H1 (cell line): ENCODE measurements at regions not wholly inside any gene's neighbourhood (a gene's known extent, or its start where the extent isn't known, plus 50 kb on each side); places are given as distances from the start of the nearest gene placed in this dataset.

ENCODE experiments used
- CTCF ChIA-PET: fragments of 300-600 bp; sonication (Branson Sonifier 250); formaldehyde crosslinking; loops from one replicate; lab custom pipeline; 2021; ENCODE audit not compliant: partially characterized antibody; lab: Charles Lee
- POLR2A ChIA-PET: fragments of 300-600 bp; sonication (Branson Sonifier 250); formaldehyde crosslinking; loops from one replicate; lab custom pipeline; 2021; ENCODE audit warnings: inconsistent platforms; ENCODE audit not compliant: partially characterized antibody; lab: Charles Lee
- DNase-seq, 2 experiments: peaks; one replicate each; pipeline versions ENCODE4 v3.0.0 to v3.0.0-alpha.2; 2010 to 2022; ENCODE audit warnings: low spot score in 2 of 2, low read depth in 1 of 2, mixed read lengths in 1 of 2
- FAIRE-seq: peaks from 2 replicates; lab custom pipeline; 2011; peaks lifted over from hg19 to GRCh38; lab: Jason Lieb, UNC
- H2AFZ ChIP-seq: 2 replicates; pipeline ENCODE4 v1.8.1; 2012; ENCODE audit warnings: low read length, inconsistent platforms
- H2AK5ac ChIP-seq: 2 replicates; pipeline ENCODE4 v1.6.1; 2013; ENCODE audit warnings: low read depth, low read length
- H2BK120ac ChIP-seq: replicated peaks from 2 replicates; pipeline ENCODE3; 2013; ENCODE audit warnings: low read depth, low read length, inconsistent platforms
- H2BK12ac ChIP-seq: 2 replicates; pipeline ENCODE4 v1.6.1; 2013; ENCODE audit warnings: low read depth, low read length
- H2BK15ac ChIP-seq: 2 replicates; pipeline ENCODE4 v1.6.1; 2013; ENCODE audit warnings: low read length
- H2BK20ac ChIP-seq: 2 replicates; pipeline ENCODE4 v1.6.1; 2013; ENCODE audit warnings: low read length
- H2BK5ac ChIP-seq: 2 replicates; pipeline ENCODE4 v1.6.1; 2013; ENCODE audit warnings: low read depth, low read length
- H3K14ac ChIP-seq: 2 replicates; pipeline ENCODE4 v1.6.1; 2013; ENCODE audit warnings: inconsistent platforms; ENCODE audit not compliant: insufficient read length
- H3K18ac ChIP-seq: 2 replicates; pipeline ENCODE4 v1.6.1; 2013; ENCODE audit warnings: low read length; ENCODE audit errors: extremely low read depth
- H3K23ac ChIP-seq: 2 replicates; pipeline ENCODE4 v1.6.1; 2013; ENCODE audit warnings: inconsistent platforms; ENCODE audit not compliant: insufficient read length
- H3K23me2 ChIP-seq: 2 replicates; pipeline ENCODE4 v1.6.1; 2013; ENCODE audit warnings: low read depth, low read length
- H3K27ac ChIP-seq: 2 replicates; pipeline ENCODE4 v1.6.1; 2011; ENCODE audit warnings: low read depth, low read length, inconsistent platforms
- H3K27me3 ChIP-seq, 4 experiments: replicated peaks in 1 of 4; 1 replicate in 1 of 4; 2 replicates in 3 of 4; pipeline versions ENCODE4 v1.6.1 to v1.8.1; 2011 to 2013; ENCODE audit warnings: low read length in 3 of 4, mild to moderate bottlenecking in 3 of 4, inconsistent platforms in 2 of 4, mixed read lengths in 2 of 4, moderate library complexity in 1 of 4; ENCODE audit not compliant: control insufficient read depth in 3 of 4, insufficient read depth in 3 of 4; ENCODE audit errors: extremely low read depth in 1 of 4
- H3K36me3 ChIP-seq, 4 experiments: 2 replicates each; pipeline versions ENCODE4 v1.6.1 to v1.8.1; 2011 to 2013; ENCODE audit warnings: mild to moderate bottlenecking in 4 of 4, low read length in 3 of 4, moderate library complexity in 2 of 4, control low read depth in 1 of 4, inconsistent platforms in 1 of 4; ENCODE audit not compliant: insufficient read depth in 4 of 4, control insufficient read depth in 2 of 4
- H3K4ac ChIP-seq: replicated peaks from 2 replicates; pipeline ENCODE3; 2013; ENCODE audit warnings: low read length, low read depth, mixed read lengths, inconsistent platforms; ENCODE audit not compliant: insufficient read length
- H3K4me1 ChIP-seq, 4 experiments: replicated peaks in 1 of 4; 1 replicate in 1 of 4; 2 replicates in 3 of 4; pipeline versions ENCODE4 v1.6.1 to v1.8.1; 2011 to 2013; ENCODE audit warnings: low read length in 3 of 4, inconsistent platforms in 2 of 4, mixed read lengths in 1 of 4; ENCODE audit not compliant: insufficient read depth in 4 of 4, control insufficient read depth in 3 of 4
- H3K4me2 ChIP-seq, 2 experiments: 2 replicates each; pipeline versions ENCODE4 v1.6.1 to v1.8.1; 2011 to 2013; ENCODE audit warnings: low read depth in 2 of 2, low read length in 2 of 2, control low read depth in 1 of 2, inconsistent platforms in 1 of 2, mild to moderate bottlenecking in 1 of 2; ENCODE audit not compliant: insufficient read depth in 1 of 2
- H3K4me3 ChIP-seq, 4 experiments: fragments of 200-600, 300-600 bp in 1 of 4; sonication (generic), shearing (Covaris generic), sonication (Bioruptor Twin) in 1 of 4; 2 replicates each; pipeline versions ENCODE4 v1.5.1 to v1.8.1; 2011 to 2016; ENCODE audit warnings: low read length in 4 of 4, low read depth in 3 of 4, control low read depth in 2 of 4, inconsistent platforms in 2 of 4, mild to moderate bottlenecking in 2 of 4, mixed read lengths in 1 of 4, moderate library complexity in 1 of 4; ENCODE audit not compliant: insufficient read depth in 2 of 4; ENCODE audit errors: extremely low read depth in 1 of 4
- H3K56ac ChIP-seq: replicated peaks from 2 replicates; pipeline ENCODE3; 2013; ENCODE audit warnings: low read depth, mild to moderate bottlenecking, mixed read lengths, low read length, inconsistent platforms; ENCODE audit not compliant: insufficient read length
- H3K79me1 ChIP-seq: 2 replicates; pipeline ENCODE4 v1.6.1; 2013; ENCODE audit warnings: low read depth, low read length, control low read depth
- H3K79me2 ChIP-seq, 2 experiments: 2 replicates each; pipeline versions ENCODE4 v1.6.1 to v1.8.1; 2012 to 2013; ENCODE audit warnings: low read length in 2 of 2, mild to moderate bottlenecking in 2 of 2, inconsistent platforms in 1 of 2; ENCODE audit not compliant: insufficient read depth in 2 of 2, control insufficient read depth in 1 of 2
- H3K9ac ChIP-seq, 4 experiments: replicated peaks in 1 of 4; 1 replicate in 1 of 4; 2 replicates in 3 of 4; pipeline versions ENCODE4 v1.6.1 to v1.8.1; 2011 to 2013; ENCODE audit warnings: low read depth in 3 of 4, low read length in 3 of 4, control low read depth in 2 of 4, mild to moderate bottlenecking in 2 of 4, moderate library complexity in 2 of 4, inconsistent platforms in 1 of 4; ENCODE audit errors: extremely low read depth in 1 of 4
- H3K9me3 ChIP-seq, 2 experiments: 2 replicates each; pipeline versions ENCODE4 v1.6.1 to v1.8.1; 2012 to 2013; ENCODE audit warnings: mild to moderate bottlenecking in 2 of 2, moderate library complexity in 2 of 2, control low read depth in 1 of 2, inconsistent platforms in 1 of 2, low read depth in 1 of 2, low read length in 1 of 2, mixed read lengths in 1 of 2; ENCODE audit not compliant: insufficient read depth in 2 of 2
- H4K20me1 ChIP-seq, 2 experiments: replicated peaks in 1 of 2; 2 replicates each; pipeline versions ENCODE3 to v1.8.1; 2011 to 2013; ENCODE audit warnings: inconsistent platforms in 2 of 2, low read length in 2 of 2, mild to moderate bottlenecking in 1 of 2; ENCODE audit not compliant: insufficient read depth in 2 of 2, control insufficient read depth in 1 of 2
- H4K5ac ChIP-seq: 2 replicates; pipeline ENCODE4 v1.6.1; 2013; ENCODE audit warnings: low read length, low read depth, mixed read lengths, inconsistent platforms; ENCODE audit not compliant: insufficient read length
- H4K8ac ChIP-seq: 2 replicates; pipeline ENCODE4 v1.8.0; 2013; ENCODE audit warnings: mild to moderate bottlenecking, moderate library complexity, low read length, inconsistent platforms; ENCODE audit not compliant: insufficient read depth; ENCODE audit errors: extremely low read depth
- H4K91ac ChIP-seq: replicated peaks from 2 replicates; pipeline ENCODE3; 2013; ENCODE audit warnings: low read length, mixed read lengths, inconsistent platforms; ENCODE audit not compliant: insufficient read length
- whole genome bisulfite sequencing, 2 experiments: shearing (Covaris generic) in 1 of 2; methylation state at CpG; one replicate each; pipeline versions ENCODE4 v1.1.6 to v1.1.7; 2013 to 2015; ENCODE audit warnings: low lambda C conversion rate in 2 of 2, mixed read lengths in 2 of 2, inconsistent platforms in 1 of 2, low coverage in 1 of 2, missing lambda C conversion rate in 1 of 2; ENCODE audit not compliant: insufficient replicate concordance in 2 of 2, insufficient coverage in 1 of 2, insufficient read length in 1 of 2; ENCODE audit errors: extremely low coverage in 1 of 2, missing lambda C conversion rate in 1 of 2; 5-methylcytosine and 5-hydroxymethylcytosine counted together
- TF ChIP-seq, protein P1 (sequence below): fragments of 300-600 bp; sonication (generic); IDR thresholded peaks from 2 replicates; pipeline ENCODE4 v1.7.1; 2012; ENCODE audit warnings: low read length, moderate library complexity, mild to moderate bottlenecking, inconsistent platforms; ENCODE audit not compliant: insufficient replicate concordance

DNA sequence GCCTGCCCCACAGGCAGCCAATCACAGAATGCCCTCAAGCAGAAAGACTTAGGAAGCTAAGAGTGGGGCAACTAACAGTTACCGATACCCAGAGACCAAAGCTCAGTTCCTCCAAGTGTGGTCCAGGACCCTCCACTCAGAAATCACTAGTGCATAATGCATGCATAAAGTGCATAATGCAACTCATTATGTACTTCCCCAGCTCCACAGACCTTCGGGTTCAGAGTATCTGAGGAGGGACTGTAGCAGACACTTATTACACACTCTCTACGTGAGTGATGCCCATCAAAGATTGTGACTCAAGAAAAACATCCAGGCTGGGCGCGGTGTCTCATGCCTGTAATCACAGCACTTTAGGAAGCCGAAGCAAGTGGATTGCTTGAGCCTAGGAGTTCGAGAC lies 328.0 kb downstream of the BCOR start:
- Histone ChIP-seq H3K4ac (no peak overlapping the region), H2BK12ac (peak overlapping the region; percentile 60; the same call in 1 of the 2 replicates), H3K9me3 (no peaks in the 10 kb centered on the region), H3K4me3 (no peak overlapping the region), H2BK20ac (no peak overlapping the region), H3K23me2 (no peaks in the 10 kb centered on the region), H4K5ac (no peak overlapping the region), H3K9ac (no peak overlapping the region), H4K20me1 (no peaks in the 10 kb centered on the region), H2BK120ac (no peak overlapping the region), H3K23ac (no peak overlapping the region), H2AFZ (no peak overlapping the region), H2BK5ac (no peak overlapping the region; the same call in 1 of the 2 replicates), H3K79me2 (no peaks in the 10 kb centered on the region), H4K91ac (peak overlapping the region; percentile 70), H3K4me2 (no peak overlapping the region), H3K18ac (no peak overlapping the region), H3K56ac (no peak overlapping the region), H3K27me3 (no peaks in the 10 kb centered on the region), H4K8ac (no peak overlapping the region), H2BK15ac (no peak overlapping the region), H3K14ac (no peak overlapping the region), H3K4me1 (peaks cover 2 to 23% (median 10%) of the 10 kb centered on the region in 4 experiments; a peak in 5 of 7 replicates), H2AK5ac (no peak overlapping the region), H3K79me1 (no peaks in the 10 kb centered on the region), H3K27ac (no peak overlapping the region), H3K36me3 (no peaks in the 10 kb centered on the region)
- 85% methylated on average over 3 of the region's 7 CpGs; no CpG with 5 or more reads in 1 of the 2 experiments for whole genome bisulfite sequencing, 2 experiments
- CTCF ChIA-PET = no interaction called here
- DNase-seq (no peak), FAIRE-seq (no peak)
- POLR2A ChIA-PET = no interaction called here
- TF ChIP-seq, protein P1, sequence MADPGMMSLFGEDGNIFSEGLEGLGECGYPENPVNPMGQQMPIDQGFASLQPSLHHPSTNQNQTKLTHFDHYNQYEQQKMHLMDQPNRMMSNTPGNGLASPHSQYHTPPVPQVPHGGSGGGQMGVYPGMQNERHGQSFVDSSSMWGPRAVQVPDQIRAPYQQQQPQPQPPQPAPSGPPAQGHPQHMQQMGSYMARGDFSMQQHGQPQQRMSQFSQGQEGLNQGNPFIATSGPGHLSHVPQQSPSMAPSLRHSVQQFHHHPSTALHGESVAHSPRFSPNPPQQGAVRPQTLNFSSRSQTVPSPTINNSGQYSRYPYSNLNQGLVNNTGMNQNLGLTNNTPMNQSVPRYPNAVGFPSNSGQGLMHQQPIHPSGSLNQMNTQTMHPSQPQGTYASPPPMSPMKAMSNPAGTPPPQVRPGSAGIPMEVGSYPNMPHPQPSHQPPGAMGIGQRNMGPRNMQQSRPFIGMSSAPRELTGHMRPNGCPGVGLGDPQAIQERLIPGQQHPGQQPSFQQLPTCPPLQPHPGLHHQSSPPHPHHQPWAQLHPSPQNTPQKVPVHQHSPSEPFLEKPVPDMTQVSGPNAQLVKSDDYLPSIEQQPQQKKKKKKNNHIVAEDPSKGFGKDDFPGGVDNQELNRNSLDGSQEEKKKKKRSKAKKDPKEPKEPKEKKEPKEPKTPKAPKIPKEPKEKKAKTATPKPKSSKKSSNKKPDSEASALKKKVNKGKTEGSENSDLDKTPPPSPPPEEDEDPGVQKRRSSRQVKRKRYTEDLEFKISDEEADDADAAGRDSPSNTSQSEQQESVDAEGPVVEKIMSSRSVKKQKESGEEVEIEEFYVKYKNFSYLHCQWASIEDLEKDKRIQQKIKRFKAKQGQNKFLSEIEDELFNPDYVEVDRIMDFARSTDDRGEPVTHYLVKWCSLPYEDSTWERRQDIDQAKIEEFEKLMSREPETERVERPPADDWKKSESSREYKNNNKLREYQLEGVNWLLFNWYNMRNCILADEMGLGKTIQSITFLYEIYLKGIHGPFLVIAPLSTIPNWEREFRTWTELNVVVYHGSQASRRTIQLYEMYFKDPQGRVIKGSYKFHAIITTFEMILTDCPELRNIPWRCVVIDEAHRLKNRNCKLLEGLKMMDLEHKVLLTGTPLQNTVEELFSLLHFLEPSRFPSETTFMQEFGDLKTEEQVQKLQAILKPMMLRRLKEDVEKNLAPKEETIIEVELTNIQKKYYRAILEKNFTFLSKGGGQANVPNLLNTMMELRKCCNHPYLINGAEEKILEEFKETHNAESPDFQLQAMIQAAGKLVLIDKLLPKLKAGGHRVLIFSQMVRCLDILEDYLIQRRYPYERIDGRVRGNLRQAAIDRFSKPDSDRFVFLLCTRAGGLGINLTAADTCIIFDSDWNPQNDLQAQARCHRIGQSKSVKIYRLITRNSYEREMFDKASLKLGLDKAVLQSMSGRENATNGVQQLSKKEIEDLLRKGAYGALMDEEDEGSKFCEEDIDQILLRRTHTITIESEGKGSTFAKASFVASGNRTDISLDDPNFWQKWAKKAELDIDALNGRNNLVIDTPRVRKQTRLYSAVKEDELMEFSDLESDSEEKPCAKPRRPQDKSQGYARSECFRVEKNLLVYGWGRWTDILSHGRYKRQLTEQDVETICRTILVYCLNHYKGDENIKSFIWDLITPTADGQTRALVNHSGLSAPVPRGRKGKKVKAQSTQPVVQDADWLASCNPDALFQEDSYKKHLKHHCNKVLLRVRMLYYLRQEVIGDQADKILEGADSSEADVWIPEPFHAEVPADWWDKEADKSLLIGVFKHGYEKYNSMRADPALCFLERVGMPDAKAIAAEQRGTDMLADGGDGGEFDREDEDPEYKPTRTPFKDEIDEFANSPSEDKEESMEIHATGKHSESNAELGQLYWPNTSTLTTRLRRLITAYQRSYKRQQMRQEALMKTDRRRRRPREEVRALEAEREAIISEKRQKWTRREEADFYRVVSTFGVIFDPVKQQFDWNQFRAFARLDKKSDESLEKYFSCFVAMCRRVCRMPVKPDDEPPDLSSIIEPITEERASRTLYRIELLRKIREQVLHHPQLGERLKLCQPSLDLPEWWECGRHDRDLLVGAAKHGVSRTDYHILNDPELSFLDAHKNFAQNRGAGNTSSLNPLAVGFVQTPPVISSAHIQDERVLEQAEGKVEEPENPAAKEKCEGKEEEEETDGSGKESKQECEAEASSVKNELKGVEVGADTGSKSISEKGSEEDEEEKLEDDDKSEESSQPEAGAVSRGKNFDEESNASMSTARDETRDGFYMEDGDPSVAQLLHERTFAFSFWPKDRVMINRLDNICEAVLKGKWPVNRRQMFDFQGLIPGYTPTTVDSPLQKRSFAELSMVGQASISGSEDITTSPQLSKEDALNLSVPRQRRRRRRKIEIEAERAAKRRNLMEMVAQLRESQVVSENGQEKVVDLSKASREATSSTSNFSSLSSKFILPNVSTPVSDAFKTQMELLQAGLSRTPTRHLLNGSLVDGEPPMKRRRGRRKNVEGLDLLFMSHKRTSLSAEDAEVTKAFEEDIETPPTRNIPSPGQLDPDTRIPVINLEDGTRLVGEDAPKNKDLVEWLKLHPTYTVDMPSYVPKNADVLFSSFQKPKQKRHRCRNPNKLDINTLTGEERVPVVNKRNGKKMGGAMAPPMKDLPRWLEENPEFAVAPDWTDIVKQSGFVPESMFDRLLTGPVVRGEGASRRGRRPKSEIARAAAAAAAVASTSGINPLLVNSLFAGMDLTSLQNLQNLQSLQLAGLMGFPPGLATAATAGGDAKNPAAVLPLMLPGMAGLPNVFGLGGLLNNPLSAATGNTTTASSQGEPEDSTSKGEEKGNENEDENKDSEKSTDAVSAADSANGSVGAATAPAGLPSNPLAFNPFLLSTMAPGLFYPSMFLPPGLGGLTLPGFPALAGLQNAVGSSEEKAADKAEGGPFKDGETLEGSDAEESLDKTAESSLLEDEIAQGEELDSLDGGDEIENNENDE = no peak
